ENCODE measurements at regions not wholly inside any gene's neighbourhood (a gene's known extent, or its start where the extent isn't known, plus 50 kb on each side); places are given as distances from the start of the nearest gene placed in this dataset.

DNA sequence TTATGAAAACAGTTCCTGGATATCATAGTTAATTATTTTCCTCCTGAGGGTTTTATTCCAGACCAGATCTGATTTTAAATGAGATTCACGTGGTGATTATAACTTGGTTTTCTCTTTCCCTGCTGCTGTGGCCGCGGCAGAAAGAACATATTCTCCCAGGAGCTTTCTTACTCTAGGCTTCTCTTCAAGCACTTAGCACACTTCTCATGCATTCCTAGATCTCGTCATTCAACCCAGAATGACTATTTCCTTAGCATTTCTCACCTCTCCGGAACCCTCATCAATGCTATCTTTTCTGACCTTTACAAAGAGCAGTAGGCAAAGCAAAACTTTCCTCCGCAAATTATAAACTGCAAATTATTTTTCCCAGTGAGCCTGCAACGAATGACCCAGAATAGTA is 122.9 kb downstream of the GPAT3 start:
- H3K36me3 ChIP-seq (ENCODE audit: control insufficient read depth, insufficient read depth, low read length), result no peaks in the 10 kb centered on the region

DNA sequence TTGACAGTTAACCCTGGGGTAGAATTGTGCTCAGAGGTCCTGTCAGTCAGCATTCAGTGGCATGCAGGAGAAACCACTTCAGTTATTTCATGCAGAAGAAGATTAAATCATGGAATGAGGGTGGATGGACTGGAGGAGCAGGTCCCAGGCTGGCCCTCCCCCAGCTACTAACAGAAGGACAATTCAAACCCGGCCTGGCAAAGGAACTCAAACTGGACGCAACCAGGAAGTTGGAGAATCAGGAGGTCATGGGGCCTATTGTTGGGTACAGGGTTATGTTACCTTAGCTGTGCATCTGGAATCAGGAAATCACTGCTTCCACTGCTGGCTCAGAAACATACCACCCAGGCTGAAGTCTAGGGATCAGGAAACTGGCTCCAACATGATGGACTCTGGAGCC is 121.4 kb downstream of the GPAT3 start:
- ATAC-seq (no peak), DNase-seq (no peak)
- Histone ChIP-seq H3K9me3 (ENCODE audit: control insufficient read depth, insufficient read depth, low read length) (no peaks in the 10 kb centered on the region), H3K4me3 (ENCODE audit: low read length) (no peak overlapping the region), H3K27ac (ENCODE audit: low read length) (no peak overlapping the region), H3K4me1 (ENCODE audit: control insufficient read depth, insufficient read depth, low read length) (no peaks in the 10 kb centered on the region), H3K27me3 (ENCODE audit: control insufficient read depth, insufficient read depth, low read length) (no peaks in the 10 kb centered on the region), H3K36me3 (ENCODE audit: control insufficient read depth, insufficient read depth, low read length) (no peaks in the 10 kb centered on the region)
- intact Hi-C loops (cut with micrococcal nuclease), result no loop called here
- H3K9me3 Mint-ChIP-seq, result no peaks in the 10 kb centered on the region
- TF ChIP-seq, protein P1, sequence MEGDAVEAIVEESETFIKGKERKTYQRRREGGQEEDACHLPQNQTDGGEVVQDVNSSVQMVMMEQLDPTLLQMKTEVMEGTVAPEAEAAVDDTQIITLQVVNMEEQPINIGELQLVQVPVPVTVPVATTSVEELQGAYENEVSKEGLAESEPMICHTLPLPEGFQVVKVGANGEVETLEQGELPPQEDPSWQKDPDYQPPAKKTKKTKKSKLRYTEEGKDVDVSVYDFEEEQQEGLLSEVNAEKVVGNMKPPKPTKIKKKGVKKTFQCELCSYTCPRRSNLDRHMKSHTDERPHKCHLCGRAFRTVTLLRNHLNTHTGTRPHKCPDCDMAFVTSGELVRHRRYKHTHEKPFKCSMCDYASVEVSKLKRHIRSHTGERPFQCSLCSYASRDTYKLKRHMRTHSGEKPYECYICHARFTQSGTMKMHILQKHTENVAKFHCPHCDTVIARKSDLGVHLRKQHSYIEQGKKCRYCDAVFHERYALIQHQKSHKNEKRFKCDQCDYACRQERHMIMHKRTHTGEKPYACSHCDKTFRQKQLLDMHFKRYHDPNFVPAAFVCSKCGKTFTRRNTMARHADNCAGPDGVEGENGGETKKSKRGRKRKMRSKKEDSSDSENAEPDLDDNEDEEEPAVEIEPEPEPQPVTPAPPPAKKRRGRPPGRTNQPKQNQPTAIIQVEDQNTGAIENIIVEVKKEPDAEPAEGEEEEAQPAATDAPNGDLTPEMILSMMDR (IDR thresholded peaks at IDR 0.05), result no peak
- no peaks in the 10 kb centered on the region for H3K36me3 Mint-ChIP-seq
- no peaks in the 10 kb centered on the region for H3K4me1 Mint-ChIP-seq
- no peaks in the 10 kb centered on the region for H3K27me3 Mint-ChIP-seq (ENCODE audit: low read depth in 2 of 2)
- no peak overlapping the region for H3K4me3 Mint-ChIP-seq
- WGBS (ENCODE audit: insufficient coverage), result 38% methylated on average over 2 of the region's 2 CpGs
- H3K27ac Mint-ChIP-seq, result no peak overlapping the region

More for the DNA sequence above, 122.9 kb downstream of the GPAT3 start:
- H3K4me1 ChIP-seq (ENCODE audit: control insufficient read depth, insufficient read depth, low read length), result no peaks in the 10 kb centered on the region
- Mint-ChIP-seq H3K36me3 (no peaks in the 10 kb centered on the region), H3K27me3 (ENCODE audit: low read depth in 2 of 2) (no peaks in the 10 kb centered on the region), H3K9me3 (no peaks in the 10 kb centered on the region), H3K27ac (no peak overlapping the region), H3K4me1 (no peaks in the 10 kb centered on the region), H3K4me3 (no peak overlapping the region)
- TF ChIP-seq, protein P1 (IDR thresholded peaks at IDR 0.05), result no peak
- no peak overlapping the region for H3K27ac ChIP-seq (ENCODE audit: low read length)
- H3K9me3 ChIP-seq (ENCODE audit: control insufficient read depth, insufficient read depth, low read length), result no peaks in the 10 kb centered on the region
- H3K27me3 ChIP-seq (ENCODE audit: control insufficient read depth, insufficient read depth, low read length), result no peaks in the 10 kb centered on the region
- intact Hi-C loops (cut with micrococcal nuclease), result no loop called here
- ATAC-seq (no peak), DNase-seq (no peak)
- H3K4me3 ChIP-seq (ENCODE audit: low read length), result no peak overlapping the region
- 68% methylated on average over 5 of the region's 7 CpGs for WGBS (ENCODE audit: insufficient coverage)
